Esophagus squamous epithelium (tissue), 4 donors: ENCODE measurements at regions not wholly inside any gene's neighbourhood (a gene's known extent, or its start where the extent isn't known, plus 50 kb on each side); places are given as distances from the start of the nearest gene placed in this dataset.

Source experiments
- POLR2A ChIP-seq, 4 donors: fragments of 450-650 bp; IDR thresholded peaks; one replicate each; pipeline ENCODE4 v1.6.1; 2017; ENCODE audit warnings: antibody characterized with exemption in 4 of 4, mild to moderate bottlenecking in 4 of 4, moderate library complexity in 3 of 4
- TF ChIP-seq, protein P1 (sequence below), 6 experiments: fragments of 450-650 bp in 4 of 6; fragments of 200-600 bp in 2 of 6; sonication (generic) in 2 of 6; IDR thresholded peaks; one replicate each; pipeline ENCODE4 v1.5.1; 2016 to 2019; ENCODE audit warnings: antibody characterized with exemption in 6 of 6, mild to moderate bottlenecking in 4 of 6, moderate library complexity in 4 of 6

DNA sequence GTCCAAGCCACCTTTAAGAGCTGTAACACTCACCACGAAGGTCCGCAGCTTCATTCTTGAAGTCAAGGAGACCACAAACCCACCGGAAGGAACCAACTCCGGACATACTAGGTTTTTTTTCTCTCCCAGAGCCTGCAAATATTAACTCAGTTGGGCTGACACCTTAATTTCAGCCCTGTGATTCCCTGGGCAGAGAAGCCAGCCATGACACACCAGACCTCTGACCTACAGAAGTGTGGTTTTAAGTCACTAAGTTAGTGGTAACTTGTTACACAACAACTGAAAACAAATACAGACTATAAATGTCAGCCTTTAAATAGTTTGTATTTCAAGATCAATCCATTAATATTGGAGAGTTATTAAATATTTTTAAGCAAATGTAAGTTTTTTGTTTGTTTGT is 855.1 kb downstream of the TMEM182 start:
- TF ChIP-seq, protein P1, sequence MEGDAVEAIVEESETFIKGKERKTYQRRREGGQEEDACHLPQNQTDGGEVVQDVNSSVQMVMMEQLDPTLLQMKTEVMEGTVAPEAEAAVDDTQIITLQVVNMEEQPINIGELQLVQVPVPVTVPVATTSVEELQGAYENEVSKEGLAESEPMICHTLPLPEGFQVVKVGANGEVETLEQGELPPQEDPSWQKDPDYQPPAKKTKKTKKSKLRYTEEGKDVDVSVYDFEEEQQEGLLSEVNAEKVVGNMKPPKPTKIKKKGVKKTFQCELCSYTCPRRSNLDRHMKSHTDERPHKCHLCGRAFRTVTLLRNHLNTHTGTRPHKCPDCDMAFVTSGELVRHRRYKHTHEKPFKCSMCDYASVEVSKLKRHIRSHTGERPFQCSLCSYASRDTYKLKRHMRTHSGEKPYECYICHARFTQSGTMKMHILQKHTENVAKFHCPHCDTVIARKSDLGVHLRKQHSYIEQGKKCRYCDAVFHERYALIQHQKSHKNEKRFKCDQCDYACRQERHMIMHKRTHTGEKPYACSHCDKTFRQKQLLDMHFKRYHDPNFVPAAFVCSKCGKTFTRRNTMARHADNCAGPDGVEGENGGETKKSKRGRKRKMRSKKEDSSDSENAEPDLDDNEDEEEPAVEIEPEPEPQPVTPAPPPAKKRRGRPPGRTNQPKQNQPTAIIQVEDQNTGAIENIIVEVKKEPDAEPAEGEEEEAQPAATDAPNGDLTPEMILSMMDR (IDR thresholded peaks at IDR 0.05): no peak
- no peak for TF ChIP-seq POLR2A (IDR thresholded peaks at IDR 0.05)
